Fibroblast of skin of right quadriceps (primary cell): ENCODE measurements at regions not wholly inside any gene's neighbourhood (a gene's known extent, or its start where the extent isn't known, plus 50 kb on each side); places are given as distances from the start of the nearest gene placed in this dataset.
"Not testable (repeated sequence)": the region's sequence is repeated elsewhere in the genome, so short reads cannot be mapped to it uniquely, and the experiment has no call there.

Source experiments
- DNase-seq: peaks from one replicate; pipeline ENCODE4 v3.0.0-alpha.2; 2013

DNA sequence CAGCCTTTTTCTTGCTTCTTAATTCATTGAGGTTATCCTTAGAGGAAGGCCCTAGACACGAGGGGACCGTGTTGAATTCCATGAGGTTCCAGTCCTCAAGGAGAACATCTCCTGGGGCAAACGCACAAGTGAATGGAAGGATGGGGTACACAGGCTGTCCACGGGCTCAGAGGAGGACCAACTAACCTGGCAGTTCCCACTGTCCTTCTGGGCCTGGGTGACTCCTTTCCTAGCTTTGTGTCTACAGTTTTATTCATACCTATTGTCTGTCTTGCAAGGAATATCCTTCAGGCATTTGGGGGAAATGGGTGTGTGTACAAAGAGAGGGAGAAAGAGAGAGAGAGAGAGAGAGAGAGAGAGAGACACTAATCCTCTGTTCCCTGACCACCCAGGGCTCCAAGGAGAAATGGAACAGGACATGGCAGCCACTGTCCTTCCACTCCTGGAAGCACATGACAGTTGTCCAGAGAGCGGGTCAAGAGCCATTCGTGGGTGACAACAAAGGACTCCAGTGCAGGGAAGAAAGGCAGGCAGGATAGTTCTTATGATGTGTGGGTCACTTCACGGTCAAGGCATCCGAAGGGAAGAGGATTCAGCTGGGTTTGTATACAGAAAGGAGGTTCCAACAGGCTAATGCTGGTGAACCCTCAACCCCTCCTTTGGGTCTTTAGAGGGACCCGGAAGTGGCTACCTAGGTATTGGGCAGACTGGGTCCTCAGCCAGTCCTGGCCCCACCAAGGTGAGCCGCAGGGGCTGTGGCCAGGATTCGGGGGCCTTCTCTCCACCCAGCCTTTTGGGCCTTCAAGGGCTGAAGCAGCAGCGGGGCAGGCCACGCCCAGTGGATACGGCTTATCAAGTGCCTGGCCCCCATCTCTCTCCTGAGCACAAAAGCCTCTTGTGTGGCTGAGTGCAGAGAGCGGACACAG, 150.6 kb downstream of the MYCN start:
- DNase-seq, result no peak

DNA sequence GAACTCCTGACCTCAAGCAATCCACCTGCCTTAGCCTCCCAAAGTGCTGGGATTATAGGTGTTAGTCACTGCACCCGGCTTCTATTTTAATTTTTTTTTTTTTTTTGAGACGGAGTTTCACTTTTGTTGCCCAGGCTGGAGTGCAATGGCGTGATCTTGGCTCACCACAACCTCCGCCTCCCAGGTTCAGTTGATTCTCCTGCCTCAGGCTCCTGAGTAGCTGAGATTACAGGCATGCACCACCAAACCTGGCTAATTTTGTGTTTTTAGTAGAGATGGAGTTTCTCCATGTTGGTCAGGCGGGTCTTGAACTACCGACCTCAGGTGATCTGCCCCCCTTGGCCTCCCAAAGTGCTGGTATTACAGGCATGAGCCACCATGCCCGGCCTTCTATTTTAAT, 149.1 kb downstream of the MYCN start:
- DNase-seq, result not testable (repeated sequence)

DNA sequence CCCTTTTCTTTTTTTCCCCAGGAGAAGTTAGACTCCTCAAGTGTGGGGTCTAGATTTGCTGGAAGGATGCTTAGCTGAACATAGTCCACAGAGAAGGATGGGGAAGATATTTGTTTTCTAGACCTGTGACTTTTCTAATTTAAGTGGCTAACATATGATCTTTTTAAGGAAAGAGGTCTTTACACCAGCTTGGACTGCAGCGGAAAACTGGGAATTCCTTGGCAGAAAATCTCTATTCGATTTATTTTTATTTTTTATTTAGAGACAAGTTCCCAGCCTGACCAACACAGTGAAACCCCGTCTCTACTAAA, 148.4 kb downstream of the MYCN start:
- no peak for DNase-seq

DNA sequence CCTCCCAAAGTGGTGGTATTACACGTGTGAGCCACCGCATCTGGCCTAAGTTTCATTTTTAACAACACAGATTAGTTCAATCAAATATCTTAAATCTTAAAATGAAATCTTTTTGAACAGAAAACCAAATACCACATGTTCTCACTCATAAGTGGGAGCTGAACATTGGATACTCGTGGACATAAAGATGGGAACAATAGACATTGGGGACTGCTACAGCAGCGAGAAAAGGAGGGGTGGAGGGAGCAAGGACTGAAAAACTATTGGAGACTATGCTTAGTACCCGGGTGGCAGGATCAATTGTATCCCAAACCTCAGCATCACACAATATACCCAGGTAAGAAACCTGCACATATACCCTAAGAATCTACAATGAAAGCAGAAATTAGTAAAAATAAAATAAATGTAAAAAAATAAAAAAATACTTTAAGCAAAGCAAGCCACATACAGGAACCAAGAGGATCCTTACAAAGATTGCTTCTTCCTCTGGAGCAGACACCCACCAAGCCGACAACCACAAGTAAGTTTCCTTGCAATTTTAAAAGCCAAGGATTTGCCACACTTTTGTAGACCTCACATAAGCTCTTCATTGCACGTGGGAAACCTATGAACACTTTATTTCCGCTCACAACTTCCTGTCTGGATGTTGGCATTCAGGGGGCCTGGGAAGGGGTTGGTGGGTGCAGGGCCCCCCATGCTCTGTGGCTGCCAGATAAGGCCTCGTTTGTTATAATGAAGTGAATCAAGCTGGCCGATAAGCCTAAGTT, 147.9 kb downstream of the MYCN start:
- DNase-seq, result no peak

- not testable (repeated sequence) for DNase-seq
Measured at GRCh38 chr2:16086136-16086535, 145.8 kb downstream of the MYCN start.

DNA sequence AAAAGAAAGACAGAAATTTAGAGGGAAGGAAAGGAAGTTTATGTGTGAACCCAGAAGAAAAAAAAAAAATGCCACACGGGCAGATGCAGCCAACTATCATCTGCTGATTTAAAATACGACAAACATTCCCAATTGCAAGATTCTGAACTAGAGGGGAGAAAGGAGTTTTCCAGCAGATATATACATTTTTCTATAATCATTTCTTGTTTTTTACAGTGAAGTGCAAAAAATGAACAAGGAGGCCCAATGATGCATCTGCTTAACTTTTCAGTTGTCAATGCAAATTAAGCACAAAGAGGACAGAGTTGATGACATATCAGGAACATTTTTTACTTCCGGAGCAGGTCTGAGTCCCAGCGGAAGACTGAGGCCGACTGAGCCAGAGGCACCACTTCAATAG, 144.7 kb downstream of the MYCN start:
- no peak for DNase-seq

- DNase-seq, result no peak
Measured at GRCh38 chr2:16084274-16084673, 143.9 kb downstream of the MYCN start.

- DNase-seq, result no peak
Measured at GRCh38 chr2:16082276-16082675, 141.9 kb downstream of the MYCN start.

GRCh38 chr2:16081316-16082200, 141.2 kb downstream of the MYCN start:
- no peak for DNase-seq

DNA sequence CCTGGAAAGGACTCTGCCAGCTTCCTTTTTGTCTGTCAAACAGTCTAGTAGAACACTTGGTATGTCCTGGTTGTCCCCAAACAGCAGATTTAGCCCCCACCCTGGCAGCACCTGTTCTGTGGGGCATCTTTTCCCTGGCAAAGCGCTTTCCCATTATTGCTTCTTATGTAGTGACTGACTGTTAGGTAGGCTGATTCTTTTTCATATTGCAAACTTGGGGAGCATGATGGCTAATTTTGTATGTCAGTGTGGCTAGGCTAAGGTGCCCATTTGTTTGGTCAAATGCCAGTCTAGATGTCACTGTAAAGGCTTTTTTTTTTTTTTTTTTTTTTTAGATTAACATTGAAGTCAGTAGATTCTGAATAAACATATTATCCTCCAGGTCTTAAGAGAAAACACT, 140.2 kb downstream of the MYCN start:
- no peak for DNase-seq

GRCh38 chr2:16080071-16080470, 139.7 kb downstream of the MYCN start:
- no peak for DNase-seq

DNA sequence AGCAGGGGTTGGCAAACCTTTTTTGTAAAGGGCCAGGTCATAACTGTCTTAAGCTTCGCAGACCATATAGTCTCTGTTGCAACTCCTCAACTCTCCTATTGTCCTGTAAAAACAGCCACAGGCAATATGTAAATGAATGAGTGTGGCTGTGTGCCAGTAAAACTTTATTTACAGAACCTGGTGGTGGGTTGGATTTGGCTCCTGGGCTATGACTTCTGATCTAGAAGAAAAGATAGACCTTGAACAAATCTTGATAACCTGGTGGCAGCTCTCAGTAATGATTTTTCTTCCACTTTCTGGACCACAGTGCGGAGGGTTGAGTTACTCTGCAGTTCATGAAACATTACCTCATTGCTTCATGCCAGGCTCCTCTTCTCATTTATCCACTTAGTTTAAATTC, 139.3 kb downstream of the MYCN start:
- DNase-seq, result no peak

DNA sequence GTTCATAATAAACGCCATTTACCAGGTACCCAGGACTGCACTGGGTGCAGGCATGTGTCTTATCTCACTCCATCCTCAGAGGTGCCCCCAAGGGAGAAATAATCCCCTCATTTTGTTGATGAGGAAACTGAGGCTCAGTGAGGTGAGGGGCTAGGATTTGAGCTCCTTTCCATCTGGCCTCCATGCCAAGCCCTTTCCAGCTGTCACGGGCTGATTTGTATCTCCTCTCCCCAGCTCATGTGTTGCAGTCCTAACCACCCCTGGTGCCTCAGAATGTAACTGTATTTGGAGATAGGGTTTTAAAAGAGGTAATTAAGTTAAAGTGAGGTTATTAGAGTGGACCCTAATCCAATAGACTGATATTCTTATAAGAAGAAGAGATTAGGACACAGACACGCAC, 137.3 kb downstream of the MYCN start:
- no peak for DNase-seq

DNA sequence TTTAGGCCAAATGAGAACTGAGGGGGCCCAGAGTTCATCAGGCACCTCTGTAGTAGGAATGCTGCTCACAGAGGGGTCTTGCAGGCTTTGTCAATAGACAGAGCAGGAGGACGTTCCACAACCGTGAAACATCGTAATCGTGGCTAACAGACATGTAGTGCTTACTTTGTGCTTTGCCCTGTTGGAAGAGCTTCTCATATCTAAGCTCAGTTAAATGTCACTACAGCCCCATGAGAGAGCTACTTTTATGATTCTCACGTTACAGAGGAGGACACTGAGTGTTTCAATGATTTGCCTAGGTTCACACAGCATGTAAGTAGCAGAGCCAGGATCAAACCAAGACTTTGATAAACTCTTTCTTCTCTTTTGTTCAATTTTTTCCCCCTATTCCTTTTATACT, 136.6 kb downstream of the MYCN start:
- no peak for DNase-seq

DNA sequence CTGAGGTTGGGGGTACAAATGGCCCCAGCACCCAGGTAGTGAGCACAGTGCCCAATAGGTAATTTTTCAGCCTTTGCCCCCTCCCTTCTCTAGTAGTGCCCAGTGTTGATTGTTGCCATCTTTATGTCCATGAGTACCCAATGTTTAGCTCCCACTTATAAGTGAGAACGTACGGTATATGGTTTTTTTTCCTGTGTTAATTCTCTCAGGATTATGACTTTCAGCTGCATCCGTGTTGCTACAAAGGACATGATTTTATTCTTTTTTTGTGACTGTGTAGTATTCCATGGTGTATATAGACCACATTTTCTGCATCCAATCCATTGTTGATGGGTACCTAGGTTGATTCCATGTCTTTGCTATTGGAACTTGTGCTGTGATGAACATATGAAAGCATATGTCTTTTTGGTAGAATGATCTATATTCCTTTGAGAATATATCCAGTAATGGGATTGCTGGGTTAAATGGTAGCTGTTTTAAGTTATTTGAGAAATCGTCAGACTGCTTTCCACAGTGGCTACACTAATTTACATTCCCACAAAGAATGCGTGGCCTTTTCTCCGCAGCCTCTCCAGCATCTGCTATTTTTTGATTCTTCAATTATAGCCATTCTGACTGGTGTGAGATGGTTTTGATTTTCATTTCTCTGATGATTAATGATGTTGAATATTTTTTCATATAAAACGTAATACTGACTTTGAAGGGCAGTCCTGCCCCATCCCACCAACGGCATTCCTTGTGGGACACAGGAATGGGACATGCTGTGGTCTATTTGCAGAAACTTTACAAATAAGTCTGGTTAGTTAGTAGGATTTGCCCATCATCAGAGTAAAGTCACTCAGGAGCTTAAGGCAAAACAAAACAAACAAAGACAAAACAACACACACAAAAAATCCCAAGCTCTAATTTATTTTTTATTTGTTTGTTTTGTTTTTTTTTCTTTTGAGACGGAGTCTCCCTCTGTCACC, 135.0 kb downstream of the MYCN start:
- no peak for DNase-seq

DNA sequence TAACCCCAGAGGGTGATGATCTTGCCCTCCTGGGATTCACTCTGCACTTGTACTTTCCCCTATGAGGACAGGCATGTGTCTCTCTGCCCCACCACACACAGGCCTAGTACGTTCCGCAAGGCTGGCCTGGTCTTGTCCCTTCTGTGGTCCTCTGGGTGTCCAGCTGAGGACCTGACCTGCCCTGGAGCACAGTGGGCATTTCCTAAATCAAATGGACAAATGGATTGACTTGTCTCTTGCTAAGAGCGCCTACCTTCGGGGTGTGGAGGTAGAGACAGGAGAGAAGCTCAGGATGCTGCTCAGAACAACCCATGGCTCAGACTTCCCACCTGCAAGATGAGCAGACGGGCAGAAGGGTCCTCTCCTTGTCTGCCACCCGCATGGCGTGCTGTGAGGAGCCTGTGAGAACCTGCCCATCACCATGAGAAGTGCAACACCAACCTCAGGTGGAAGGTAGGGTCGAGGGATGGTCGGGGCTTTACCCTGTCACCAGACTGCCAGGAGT, 133.6 kb downstream of the MYCN start:
- DNase-seq, result no peak

GRCh38 chr2:16073471-16073870, 133.1 kb downstream of the MYCN start:
- no peak for DNase-seq

DNA sequence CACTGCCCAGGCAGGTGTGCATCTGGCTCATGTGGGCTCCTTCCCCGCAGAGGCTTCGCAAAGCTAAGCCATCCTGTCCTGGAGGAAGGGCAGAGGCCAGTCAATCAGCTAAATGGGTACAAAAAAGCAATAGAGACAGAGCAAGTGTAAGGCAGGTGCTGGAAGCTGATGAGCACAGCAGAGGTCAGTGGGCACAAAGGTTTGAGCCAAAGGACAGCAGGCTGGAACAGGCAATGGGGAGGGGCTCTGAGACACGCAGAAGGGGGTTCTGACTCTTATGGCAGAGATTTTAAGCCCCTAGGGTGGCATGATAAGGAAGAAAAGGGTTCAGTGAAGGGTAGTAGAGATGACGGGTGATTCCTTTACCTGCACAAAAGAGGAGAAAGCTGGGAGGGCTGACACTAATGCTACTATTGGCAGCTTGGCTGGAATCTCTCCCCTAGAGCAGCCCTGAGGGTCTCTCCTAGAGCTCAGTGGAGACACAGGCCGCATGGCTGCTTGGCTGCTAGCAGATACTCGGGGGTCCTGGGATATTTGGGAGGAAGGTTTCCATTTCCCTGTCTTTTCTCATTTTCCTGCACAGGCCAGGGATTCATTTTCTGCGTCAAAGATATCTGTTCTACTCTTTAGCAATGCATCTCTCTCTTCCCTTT, 132.4 kb downstream of the MYCN start:
- DNase-seq, result no peak

DNA sequence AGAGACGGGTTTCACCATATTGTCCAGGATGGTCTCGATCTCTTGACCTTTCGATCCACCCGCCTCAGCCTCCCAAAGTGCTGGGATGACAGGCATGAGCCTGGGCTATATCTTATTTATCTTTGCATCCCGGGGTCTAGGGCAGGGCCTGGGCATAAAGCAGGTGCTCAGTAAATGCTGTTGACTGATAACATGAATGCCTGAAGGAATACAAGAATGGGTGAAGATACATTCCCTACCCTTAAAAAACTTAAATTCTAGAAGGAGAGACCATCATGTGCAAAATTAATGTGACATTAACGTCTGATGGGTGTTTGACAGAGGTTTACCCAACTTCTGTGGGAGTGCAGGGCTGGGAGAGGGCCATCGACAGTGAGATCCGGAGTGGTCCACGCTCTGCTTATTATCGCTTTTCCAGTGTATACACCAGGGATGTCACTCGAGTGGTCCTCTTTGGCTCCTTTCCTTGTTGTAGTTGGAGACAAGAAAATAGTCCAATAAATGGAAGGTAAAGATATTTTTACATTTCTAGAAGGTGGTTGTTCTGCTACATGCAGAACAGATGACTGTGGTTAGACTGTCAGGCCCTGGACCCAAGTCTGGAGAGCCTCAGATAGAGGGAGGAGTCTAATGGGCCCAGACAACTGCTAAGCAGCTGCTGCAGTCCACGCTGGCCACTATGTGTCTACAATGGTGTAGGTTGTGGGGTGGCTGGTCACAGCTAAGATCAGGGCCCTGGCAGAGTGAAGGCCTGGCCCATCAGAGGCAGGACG, 131.7 kb downstream of the MYCN start:
- DNase-seq, result no peak

- DNase-seq, result no peak
Measured at GRCh38 chr2:16071039-16071864, 130.9 kb downstream of the MYCN start.
